HG03108 (cell line): ENCODE measurements at regions not wholly inside any gene's neighbourhood (a gene's known extent, or its start where the extent isn't known, plus 50 kb on each side); places are given as distances from the start of the nearest gene placed in this dataset.

Experiments
- ATAC-seq: cut with Tn5 transposase; IDR thresholded peaks from one replicate; pipeline ENCODE4 v1.9.1; 2021; ENCODE audit warnings: moderate library complexity; ENCODE audit not compliant: unreplicated experiment

- no peak for ATAC-seq
Observed at GRCh38 chr5:152855441-152855840, 450.4 kb upstream of the NMUR2 start.

DNA sequence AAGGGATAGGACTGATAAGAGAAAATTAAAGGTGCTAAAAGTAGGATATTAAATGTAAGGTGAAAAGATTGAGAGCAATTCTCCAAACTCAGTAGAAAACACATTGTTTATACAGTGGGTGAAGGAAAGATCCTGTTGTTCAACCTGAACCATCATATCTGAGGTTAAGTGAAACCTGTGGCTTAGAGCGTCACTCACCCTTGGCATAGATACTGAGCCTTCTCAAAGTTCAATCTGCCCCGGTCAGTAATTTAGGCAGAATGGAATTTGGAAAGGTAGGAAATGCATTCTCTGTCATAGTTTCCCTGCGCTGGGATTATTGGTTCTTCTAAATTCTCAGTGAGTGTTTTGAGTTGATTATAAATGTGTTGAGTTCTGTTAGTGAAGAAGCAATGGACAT, 456.2 kb upstream of the NMUR2 start:
- ATAC-seq: no peak

DNA sequence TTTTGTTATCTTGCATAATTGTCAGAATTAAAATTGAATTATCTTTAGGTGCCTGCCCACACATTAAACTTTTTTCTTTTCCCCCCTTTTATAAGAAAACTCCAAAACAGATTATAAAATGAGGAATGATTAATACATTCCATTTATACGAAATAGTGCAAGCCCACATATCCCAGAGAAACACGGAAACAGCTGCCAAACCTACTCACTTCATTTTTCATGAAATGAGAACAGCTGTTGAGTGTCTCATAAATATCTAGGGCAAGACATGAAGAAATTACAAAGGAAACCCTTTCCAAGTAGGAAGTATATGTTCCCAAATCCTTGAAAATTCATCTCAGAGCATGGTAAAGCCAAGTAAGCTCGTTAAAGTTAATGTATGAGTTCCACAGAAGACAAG, 459.4 kb upstream of the NMUR2 start:
- no peak for ATAC-seq

- no peak for ATAC-seq
Observed at GRCh38 chr5:152864991-152865390, 459.9 kb upstream of the NMUR2 start.

DNA sequence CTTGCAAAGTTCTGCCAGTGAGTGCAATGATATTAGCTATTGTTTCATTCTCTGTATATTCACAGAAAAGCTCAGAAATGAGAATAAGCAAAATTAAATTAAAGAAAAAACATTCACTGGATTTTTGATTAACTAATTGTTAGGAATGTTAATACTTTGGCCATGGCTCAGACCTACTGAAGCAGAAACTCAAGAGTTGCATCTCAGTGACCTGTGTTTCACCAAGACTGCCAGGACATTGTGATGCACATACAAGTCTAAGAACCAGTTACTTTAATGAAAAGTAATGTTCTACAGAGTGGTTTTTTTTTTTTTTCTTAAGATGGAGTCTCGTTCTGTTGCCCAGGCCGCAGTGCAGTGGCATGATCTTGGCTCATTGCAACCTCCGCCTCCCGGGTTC, 464.9 kb upstream of the NMUR2 start:
- ATAC-seq: no peak

DNA sequence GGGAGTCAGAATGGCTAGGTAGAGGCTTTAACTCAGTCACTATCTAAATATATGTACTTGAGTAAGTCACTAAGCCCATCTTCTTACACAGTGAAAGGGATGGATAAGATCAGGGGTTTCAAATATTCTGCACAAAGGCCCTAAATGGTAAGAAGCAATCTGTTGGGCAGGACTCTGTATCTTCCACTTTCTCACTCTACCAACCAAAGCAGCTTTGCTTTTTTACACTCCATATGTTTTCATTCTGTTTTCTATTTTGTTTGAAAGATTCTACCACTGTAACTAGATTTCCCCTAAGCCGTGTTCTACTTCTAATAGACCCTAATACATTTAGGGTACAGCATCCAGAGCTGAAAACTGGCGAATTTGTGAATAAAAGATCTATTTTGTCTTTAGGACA, 477.5 kb upstream of the NMUR2 start:
- no peak for ATAC-seq

DNA sequence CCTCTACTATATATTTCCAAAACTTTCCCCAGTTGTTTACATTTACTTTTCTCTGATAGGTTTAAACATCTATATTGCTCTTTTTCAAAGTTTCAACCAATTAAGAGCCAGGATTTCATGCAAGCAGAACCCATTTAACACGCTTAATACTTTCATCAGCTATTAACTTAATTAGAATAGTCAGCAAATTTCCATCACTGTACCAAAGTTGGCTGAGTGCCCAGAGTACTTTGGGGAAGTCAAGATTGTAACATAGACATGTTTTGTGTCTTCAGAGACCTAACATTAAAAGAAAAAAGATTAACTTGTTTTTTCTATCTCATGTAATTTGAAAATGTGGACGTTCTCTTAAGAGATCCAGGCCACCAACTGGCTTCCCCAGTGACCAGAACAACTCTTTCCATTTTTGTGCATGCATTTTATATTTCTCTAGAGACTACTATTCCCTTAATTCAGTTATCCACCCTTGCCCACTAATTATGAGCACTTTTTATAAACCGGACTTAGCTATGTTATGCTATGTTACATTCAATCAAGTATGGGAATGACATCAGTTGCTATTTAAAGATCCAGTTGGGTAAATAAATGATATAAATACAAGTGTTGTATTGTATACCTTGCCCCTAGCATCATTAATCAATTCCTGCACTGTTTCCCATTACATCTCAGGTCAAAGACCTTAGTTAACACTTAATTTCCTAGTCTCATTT, 478.1 kb upstream of the NMUR2 start:
- no peak for ATAC-seq

- no peak for ATAC-seq
Observed at GRCh38 chr5:152884006-152884405, 478.9 kb upstream of the NMUR2 start.

GRCh38 chr5:152900332-152900731, 495.3 kb upstream of the NMUR2 start:
- no peak for ATAC-seq

- ATAC-seq: no peak
Observed at GRCh38 chr5:152901754-152902153, 496.7 kb upstream of the NMUR2 start.

- ATAC-seq: no peak
Observed at GRCh38 chr5:152905286-152905685, 500.2 kb upstream of the NMUR2 start.

GRCh38 chr5:152907488-152908245, 502.6 kb upstream of the NMUR2 start:
- ATAC-seq: no peak

DNA sequence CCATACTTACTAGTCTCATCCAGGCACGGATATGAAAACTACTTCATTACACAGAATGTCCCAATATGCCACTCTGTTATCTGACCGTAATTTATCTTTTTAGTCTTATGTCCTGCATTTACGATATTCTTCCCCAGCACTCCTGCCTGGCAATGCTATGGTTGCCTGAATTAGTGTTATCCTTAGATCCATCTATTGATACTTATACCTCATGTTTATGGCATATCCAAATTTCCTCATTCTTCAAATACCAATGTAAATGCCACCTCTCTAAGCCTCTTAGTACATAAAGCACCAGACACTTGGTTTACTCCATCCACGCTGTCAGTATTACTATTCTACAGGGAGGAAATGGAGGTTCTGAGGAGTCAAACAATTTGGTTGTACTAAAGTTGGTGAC, 507.8 kb upstream of the NMUR2 start:
- ATAC-seq: no peak

- no peak for ATAC-seq
Observed at GRCh38 chr5:152932621-152933020, 527.5 kb upstream of the NMUR2 start.

- no peak for ATAC-seq
Observed at GRCh38 chr5:152933056-152933455, 528.0 kb upstream of the NMUR2 start.

DNA sequence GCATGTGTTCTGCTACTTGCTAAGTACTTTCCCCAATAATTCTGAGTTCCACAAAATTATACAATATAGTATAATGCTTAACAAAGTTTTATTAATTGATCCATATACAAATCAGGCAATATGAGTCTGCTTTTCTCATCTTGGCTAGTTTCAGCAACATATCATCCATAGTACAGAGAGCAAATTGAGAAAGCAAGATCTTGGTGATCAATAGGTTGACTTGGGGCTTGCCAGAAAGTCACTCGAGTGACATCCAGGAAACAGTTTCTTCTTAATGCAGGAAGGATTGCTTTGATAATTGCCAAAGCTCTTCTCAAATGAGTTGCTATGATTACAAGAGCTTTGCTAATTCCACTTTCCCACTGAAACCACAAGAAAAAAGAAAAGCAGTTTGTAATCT, 533.6 kb upstream of the NMUR2 start:
- no peak for ATAC-seq

DNA sequence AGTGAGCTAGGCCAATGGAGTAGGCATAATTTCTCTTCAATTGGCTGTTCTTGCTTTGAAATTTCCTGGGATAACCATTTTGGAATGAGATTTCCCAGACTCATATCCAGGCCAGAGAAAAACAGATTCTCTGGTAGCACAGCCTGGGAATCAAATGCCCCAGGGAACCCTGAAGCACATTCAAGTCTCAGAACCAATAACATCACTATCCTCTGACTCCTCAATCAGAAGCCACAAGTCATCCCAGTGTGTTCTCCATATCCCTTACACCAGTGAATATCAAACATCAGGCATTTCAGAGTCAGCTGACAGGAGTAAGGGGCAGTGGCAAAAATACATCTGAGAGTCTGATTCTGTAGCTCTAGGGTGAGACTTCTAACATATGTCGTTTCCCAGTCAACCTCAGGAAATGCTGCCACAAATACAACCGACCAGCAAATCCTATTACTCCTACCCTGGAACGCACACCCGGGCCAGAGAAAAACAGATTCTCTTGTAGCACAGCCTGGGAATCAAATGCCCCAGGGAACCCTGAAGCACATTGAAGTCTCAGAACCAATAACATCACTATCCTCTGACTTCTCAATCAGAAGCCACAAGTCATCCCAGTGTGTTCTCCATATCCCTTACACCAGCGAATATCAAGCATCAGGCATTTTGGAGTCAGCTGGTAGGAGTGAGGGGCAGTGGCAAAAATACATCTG, 537.7 kb upstream of the NMUR2 start:
- ATAC-seq: no peak

DNA sequence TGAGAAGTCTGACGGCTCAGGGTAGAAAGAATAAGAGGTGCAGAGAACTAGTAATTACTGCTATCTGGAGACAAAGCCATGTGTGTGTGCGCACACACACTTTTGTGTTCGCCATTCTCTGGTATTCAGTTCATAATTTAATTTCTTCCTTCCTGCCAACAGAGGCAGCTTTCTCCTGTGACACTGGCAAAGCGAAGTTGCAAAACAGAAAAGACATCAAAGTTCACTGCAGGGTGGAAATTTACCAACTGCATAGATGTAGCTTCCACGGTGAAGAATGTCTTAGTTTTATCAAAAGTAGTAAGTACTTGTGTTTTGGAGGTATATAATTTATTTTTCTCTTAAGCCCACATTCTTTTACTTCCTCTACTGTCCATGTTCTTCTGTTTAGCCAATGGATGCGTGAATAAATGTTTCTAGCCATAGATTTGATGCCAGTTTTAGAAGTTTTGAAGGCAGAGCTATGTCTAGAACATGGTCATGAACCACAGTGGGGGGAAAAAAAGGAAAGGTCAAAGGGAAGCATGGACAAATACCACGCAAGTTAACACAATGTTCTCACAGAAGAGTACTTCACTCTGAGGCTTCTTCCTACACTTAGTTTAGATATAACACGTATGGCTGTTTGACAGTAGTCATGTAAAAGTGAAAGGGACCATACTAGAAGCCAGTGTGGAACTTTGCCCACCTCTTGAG, 536.5 kb upstream of the GRIA1 start:
- ATAC-seq: no peak

- ATAC-seq: no peak
Observed at GRCh38 chr5:152956943-152957613, 533.4 kb upstream of the GRIA1 start.

DNA sequence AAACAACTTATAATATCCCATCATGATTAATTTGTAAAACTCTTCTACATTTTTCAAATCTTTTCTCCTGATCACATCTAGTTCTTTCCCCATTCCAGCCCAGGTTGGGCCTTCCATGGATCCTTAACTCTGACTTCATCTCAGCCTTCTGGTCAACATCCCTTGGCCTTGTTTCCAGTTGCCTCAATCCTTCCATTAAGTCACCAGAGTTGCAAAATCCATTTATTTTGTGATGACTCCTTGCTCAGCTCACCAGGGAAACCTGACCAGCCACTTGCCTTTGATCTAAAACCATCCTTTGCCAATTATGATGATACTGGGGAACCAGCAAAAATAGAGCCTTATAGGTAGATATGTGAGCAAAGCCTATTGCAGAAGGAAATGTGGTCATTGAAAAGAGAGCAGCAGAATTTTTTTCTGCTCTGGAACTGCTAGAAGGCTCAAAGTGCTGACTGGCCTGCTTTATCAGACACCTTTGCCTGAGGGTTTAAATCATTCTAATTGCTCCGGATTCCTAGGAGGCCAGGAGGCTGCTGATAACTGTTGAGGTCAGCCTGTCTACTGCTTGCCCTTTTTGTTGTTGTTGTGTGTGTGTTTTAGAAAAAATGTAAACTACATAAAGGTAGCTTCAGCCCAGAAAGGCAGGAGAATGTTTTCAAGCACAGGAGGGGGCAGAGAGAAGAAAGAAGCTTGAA, 512.2 kb upstream of the GRIA1 start:
- no peak for ATAC-seq
